ENCODE measurements at regions not wholly inside any gene's neighbourhood (a gene's known extent, or its start where the extent isn't known, plus 50 kb on each side); places are given as distances from the start of the nearest gene placed in this dataset.

DNA sequence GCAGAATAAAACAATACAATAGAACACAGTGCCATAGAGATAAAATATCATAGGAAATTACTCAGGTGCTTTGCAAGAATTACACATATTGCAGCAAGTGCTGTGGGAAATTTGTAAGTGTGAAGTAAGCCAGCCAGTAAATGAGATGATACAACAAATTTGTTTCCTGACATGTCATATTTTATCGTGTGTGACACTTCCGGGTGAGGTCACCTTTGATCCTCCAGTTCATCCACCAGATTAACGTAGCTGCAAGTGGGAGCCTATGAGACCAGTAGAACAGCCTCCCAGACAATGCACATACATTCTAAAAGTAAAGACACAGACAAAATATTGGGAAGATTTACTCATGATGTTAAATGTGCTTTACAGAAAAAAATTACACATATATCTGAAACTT is 72.2 kb downstream of the PRDM9 start:
- no peak for DNase-seq

DNA sequence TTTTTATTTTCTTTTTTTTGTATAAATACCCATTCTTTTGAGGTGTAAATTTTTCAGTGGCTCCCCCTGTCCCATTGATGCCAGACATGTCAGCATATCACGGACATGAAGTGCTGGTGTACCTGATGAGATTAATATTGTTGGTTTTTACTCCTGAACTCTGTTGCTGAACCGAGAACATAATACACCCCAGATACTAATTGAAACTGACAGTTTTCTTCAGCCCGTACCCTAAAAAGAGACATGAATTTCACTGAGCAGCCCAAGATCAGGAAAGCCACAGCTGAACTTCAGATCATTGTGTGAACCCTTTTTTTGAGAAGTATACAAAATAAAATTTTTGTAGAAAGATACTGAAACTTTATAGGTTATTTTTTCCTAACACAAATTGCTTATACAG is 75.7 kb downstream of the PRDM9 start:
- DNase-seq: no peak

DNA sequence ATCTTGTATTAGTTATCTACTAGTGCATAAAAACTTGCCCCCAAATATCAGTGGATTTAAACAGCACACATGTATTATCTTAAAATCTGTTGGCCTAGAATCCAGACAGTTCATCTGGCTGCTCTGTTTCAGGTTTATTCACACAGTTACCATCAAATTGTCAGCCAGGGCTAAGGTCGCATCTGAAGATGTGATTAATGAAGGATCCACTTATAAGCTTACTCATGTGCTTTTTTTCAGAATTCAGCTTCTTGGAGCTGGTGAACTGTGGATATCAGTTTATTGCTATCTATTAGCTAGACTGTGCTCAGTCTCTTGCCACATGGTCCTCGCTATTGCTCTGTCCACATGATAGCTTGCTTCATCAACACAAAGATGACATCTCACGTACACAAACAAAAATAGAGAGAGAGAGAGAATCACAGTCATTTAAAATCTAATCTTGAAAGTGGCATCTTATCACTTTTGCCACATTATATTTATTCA is 81.5 kb downstream of the PRDM9 start:
- DNase-seq: no peak

DNA sequence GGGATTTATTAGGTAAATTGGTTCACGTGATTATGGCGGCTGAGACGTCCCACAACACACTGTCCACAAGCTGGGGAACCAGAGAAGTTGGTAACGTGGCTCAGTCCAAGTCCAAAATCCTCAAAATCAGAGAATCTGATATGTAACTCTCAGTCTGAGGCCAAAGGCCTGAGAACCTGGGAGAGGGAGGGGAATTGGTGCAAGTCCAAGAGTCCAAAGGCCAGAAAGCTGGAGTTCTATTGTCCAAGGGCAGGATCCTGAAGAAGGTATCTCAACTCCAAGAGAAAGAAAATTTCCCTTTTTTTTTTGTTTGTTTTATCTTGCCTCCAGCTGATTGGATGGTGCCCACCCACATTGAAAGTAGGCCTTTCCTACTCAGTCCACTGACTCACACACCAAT is 83.8 kb downstream of the PRDM9 start:
- no peak for DNase-seq

DNA sequence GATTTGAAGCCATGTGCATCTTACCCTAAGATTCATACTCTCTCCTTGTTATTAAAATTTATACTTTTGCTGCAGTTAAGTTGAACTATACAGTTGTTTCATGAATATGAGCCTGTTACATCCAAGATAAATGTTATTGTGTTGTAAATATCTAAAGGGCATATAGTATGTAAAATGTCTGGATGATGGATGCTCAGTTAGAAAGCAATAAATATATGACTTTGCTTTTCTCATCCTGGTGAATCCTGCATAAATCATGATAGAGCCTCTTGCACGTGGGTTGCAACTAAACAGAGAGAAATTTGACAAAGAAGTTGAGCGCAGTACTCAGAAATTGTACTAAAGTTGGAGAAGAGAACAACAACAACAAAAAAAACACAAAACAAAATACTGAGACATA is 99.5 kb downstream of the PRDM9 start:
- DNase-seq: no peak

DNA sequence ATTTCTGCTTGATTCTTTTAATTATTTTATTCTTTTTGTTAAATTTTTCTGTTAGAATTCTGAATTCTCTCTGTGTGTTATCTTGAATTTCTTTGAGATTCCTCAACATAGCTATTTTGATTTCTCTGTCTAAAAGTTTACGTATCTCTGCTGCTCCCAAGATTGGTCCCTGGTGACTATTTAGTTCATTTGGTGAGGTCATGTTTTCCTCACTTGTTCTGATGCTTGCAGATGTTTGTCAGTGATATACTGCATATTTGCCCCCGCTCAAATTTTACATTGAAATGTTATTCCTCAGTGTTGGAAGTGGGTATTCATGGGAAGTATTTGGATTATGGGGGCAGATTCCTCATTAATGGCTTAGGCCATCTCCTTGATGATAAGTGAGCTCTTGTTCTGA is 105.3 kb downstream of the PRDM9 start:
- DNase-seq: no peak

DNA sequence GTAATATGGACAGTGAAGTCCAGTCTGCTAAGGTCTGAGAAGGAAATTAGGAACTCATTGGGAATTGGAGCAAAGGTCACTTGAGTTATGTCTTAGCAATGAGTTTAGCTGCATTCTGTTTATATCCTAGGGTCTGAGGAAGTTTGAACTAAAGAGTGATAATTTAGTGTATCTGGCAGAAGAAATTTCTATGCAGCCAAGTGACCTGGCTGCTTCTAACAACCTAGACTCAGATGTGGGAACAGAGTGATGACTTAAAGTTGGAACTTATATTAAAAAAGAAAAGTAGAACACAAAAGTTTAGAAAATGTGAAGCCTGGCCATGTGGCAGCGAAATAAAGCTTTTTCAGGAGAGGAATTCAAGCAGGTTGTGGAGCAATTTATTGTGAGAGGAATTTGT is 106.2 kb downstream of the PRDM9 start:
- DNase-seq: no peak

DNA sequence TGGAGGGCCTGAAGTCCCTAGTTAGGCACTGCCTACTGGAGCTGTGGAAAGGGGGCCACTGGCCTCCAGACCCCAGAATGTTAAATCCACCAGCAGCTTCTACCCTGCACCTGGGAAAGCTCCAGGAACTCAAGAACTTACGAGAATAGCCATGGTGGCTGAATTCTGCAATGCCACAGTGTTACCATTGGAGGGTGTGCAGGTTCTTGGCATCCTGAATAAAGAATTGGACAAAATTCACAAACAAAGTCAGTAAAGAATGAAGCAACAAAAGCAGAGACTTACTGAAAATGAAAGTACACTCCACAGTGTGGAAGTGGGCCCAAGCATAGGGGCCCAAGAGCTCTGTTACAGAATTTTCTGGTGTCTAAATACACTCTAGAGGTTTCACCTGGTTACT is 107.0 kb downstream of the PRDM9 start:
- DNase-seq: no peak

DNA sequence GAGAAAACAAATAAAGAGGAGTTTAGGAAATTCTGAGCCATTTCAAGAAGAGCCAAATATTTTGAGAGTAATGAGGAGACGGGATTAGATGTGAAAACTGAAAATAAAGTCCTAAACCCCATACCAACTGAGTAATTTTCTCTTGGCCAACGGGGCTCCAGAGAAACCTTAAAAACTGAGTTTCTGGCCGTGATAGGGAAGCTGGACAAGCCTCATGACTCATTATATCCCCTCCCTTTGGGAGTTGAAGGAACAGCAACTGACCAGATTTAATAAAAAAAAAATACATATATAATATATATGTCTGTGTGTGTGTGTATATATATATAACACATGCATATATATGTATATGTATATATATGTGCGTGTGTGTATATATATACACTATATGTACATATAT is 119.6 kb downstream of the PRDM9 start:
- DNase-seq: no peak

DNA sequence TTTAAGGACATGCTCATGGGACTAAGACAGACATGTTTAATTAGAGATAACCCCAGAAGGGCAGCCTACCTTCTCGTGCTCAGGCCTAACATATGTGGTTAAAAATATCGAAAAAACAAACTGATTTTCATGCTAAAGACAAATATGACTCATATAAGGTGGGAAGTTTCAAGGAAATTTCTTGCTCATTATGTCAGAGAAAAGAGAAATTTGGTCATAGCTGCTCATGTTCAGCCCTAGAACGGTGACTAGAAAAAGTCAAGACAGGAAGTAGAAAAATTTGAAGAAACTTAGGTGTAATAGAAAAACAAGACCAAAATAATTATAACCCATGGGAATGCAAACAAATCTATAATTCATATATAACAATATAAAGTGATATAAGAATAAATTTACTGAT is 120.6 kb downstream of the PRDM9 start:
- no peak for DNase-seq

DNA sequence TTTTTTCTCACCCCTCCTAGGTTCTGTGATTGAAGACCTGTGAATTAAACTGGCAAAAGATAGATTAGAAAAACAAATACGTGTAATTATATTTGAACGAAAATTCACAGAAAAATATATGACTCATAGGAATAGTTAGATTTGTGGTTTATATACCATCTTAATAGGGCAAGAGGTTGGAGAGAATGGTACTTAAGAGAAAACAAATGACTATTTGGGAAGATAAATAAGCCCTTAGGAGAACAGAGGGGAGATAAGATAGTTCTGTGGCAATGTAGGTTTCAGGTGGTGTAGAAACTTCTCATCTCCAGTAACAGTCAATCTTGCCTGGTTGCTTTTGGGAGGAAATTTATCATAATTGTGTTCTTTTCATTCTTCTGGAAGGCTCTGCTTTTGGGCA is 122.0 kb downstream of the PRDM9 start:
- no peak for DNase-seq

DNA sequence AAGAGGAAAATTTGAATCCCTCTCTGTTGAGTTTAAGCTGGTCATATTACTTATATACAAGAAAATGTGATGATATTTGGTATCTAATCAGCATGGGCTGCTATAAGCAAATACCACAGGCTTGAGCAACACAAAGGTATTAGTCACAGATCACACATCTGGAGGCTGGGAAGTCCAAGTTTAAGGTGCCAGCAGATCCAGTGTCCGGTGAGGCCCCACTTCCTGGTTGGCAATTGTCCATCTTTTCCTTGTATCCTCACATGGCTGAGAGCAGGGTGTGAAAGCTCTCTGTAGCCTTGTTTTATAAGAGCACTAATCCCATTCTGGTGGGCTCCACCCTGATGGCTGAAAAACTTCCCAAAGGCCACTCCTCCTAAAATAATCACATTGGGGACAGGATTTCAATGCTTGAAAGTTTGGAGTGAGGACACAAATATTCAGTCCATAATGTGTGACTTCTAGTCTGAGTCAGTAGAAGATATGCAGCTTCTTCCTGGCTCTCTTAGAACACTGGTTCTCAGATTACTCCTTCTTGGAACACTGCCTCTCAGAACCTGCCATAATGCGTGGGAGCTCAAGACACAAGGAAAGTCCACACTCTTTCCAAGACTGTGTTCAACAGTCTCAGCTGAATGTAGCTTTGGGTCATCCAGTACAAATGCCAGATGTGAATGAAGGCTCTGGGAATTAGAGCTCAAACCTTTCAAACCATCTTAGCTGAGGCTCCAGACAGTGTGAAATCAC is 124.1 kb downstream of the PRDM9 start:
- no peak for DNase-seq

DNA sequence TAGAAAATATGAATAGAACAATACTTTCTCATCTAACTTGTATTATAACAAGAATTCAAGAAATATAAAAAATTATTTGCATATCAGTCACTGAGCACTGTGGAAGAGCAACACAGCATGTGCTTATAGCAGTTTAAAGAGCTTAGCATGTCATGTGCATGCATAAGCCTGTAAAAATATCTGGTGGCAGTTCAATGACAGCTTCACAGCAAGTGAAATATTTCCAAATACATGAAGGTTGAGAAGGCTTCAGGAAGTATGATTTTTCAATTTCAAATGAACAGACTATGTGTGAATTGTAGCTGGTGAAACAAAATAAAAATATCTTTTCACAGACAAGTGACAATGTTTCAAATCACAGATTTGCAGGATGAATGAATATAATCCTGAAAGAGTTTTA is 128.5 kb downstream of the PRDM9 start:
- no peak for DNase-seq

DNA sequence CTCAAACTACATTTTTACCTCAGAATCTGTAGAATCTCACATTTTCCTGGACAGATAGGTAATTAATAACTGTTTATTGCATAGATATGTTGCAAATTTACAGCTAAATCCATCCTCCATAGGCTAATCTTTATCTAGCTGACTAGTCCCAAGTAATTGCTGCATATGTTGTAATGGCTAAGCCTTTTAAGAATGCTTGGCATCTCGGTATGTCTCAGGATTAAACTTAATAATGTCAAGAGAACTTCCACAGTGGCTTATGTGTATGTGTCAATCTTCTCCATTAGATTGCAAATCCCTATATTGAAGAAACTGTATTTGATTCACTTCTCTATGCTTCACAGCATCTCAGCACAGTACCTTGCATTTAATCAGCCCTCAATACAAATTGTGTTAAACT is 131.9 kb downstream of the PRDM9 start:
- no peak for DNase-seq

DNA sequence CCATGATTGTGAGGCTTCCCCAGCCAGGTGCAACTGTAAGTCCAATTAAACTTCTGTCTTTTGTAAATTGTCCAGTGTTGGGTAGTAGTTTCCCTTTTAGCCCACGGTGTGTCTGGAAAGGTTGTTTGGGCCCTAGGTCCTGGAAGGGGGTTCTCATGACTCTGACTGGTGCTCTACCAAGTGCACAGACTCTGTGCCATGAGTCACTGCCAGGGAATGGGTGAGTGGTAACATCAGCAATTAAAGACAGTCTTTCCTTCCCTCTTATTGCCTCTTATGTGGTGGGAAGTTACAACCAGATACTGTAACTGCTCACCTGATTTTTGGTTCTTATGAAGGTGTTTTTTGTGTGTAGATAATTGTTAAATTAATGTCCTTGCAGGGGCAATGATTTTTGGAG is 141.2 kb downstream of the PRDM9 start:
- no peak for DNase-seq

DNA sequence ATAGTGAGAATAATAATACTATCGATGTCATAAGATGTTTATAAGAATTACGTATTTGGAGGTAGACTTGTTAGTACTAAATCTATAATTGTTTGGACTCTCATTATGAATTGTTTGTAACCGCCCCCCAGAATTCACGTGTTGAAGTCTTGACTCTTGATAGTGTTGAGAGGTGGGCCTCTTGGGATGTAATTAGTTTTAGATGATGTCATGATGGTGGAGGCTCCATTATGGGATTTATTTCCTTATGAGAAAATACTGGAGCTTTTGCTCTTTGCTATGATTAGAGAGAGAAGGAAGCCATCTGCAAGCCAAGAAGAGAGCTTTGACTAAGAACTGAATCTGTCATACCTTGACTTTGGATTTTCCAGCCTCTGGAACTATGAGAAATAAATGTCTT is 142.2 kb downstream of the PRDM9 start:
- no peak for DNase-seq

DNA sequence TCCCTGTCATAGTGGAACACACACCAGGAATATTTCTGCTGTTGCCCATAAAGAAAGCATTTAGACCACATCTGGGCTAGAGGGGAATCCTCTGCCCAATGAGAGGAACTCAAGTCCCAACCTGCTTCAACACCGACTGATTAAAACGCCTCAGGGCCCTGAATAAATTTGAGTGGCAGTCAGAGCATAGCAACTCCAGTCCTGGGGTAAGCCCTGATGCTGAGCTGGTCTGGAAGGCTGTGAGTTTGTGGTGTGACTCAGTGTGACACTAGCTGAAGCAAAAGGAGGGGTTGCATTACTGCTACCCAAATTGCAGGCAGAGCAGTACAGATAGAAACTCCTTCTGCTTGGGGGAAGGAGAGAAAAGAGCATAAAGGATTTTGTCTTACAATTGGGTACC is 148.3 kb downstream of the PRDM9 start:
- no peak for DNase-seq

DNA sequence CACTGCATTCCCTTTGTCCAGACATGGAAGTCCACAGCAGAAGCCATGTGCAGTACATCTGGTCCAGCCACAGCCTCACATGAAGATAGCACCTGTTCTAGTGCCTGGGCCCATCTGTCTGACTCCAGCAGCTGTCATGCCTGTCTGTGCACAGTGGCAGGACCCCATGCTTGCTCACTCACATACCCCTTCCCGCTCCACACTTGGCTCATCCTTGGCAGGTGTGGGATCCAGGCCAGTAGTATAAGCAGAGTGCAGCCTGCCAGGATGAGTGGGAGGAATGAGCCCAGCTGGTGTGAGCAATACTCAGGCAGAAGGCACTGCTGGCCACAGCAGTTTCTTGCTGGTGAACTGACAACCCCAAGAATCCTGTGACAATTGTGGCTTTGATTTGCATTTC is 168.0 kb downstream of the PRDM9 start:
- DNase-seq: no peak

DNA sequence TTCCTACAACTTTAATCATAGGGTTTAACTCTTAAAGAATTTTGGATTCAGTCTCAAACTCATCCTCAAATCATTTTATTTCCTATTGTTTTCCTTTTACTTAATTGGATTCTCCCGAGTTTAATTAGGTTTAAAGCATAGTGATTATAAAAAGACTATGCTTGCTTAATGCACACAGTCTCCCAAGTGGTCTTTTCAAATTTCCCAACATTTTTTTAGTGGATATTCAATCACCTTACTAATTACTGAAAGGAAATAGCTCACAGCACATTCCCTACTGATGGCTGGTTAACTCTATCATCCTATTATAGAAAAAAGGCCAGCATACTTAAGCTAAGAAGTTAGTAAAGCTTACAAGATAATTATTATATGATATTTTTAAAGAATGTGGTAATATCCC is 170.6 kb downstream of the PRDM9 start:
- no peak for DNase-seq

DNA sequence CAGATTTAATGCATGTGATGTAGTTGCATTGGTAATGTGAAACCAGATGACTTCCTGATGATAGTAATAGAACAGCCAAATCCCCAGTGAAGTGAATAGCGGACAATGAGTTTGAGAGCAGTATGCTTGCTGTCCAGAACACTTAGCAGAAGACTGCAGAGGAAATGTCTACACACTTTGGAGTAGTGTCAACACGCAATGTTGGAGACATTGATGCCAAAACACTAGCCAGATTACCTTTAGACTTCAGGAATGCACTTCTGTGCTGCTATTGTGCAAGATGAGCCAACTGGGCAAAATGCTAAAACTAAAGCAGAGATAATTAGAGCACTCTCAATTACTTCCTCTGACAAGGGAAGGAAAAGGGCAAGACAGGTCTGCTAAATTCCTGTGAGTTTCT is 176.7 kb downstream of the PRDM9 start:
- no peak for DNase-seq

DNA sequence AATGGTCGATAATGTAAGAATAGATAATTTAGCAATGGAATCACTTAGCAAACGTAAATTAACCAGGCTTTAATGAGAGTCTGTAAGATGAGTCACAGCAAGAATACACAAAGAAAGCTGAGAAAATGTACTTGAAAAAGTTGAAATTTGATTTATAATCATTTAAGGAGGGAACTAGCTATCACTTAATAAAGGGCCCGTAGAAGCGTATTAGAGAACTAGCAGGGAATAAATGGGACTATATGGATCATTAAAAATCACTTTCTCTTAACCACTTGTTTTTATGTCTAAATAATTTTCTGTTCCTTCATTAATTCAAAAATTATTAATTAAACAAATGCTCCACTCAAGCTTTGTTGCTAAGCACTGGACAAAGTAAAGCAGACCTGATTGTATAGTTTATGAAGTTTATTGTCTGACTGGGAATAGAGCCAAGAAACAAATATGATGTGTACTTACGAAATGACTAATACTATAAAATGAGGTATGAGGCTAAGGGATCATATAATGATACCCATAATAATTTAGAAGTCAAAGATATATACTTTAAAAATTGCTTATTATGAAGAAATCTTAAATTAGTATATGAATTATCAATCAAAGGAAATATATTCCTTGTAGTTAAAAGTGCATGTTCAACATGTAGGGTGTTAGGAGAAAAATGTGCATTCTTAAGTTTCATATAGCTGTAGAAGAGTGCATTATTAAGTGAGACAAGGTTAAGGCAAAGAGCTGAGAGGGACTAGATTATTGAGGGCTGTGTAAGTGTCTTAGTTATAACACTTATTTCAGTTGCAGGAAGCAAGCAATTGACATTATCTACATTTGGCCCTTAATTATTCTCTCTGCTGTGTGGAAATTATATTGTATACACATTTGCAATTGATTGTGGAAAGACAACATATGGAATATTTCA is 196.8 kb downstream of the PRDM9 start:
- no peak for DNase-seq

DNA sequence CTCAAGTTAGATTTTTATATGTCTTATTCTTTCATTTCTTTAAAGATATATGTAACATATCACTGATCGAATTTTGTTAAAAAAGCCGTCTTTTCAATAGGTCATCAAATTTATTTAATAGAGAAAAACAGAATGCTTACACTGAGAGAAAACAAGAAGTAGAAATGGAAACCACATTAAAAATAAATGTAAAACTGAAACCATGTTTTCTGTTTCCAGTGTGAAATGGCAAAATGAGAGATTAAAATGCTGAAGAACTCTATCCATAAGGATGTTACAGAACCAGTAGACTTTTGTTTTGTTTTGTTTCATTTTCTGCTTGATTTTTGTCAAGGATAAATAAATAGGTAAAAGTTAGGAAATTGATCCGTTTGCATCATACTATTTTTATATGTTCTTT is 210.1 kb downstream of the PRDM9 start:
- DNase-seq: no peak

DNA sequence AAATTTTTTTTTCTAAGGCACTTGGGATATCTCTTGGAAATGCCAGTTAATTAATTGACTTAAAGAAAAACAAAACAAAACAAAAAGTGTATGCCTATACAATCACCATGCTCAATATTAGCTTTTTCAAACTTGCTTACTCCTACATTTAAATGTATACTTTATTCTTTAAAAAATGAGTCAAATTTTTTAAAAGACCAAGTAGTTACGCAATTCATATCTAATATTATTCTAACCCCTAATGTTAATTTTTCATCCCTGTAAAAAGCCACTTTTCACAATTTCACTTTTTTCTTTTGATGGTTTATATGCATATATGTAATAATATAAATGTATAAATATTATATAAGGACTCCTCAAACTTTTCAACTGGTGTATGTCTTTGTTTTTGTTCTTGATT is 211.2 kb downstream of the PRDM9 start:
- no peak for DNase-seq

DNA sequence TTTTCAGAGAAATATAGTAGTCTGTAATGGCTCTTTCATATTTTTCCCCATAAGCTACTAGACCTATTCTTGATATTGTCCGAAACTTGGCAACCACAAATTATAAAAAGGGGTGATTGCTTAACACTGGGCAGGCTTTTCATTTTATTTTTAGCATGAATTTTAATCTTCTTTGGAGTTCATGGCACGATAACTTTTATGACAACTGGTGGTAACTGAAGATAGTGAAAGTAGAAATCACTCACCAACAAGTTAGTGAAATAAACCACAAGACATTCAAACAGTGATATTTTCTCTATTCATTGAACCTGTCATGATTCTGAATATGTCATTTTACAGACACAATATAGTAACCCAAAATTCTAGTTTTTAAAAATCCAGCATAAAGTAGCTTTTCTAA is 213.9 kb downstream of the PRDM9 start:
- DNase-seq: no peak
